Immature natural killer cell (primary cell): ENCODE measurements at regions not wholly inside any gene's neighbourhood (a gene's known extent, or its start where the extent isn't known, plus 50 kb on each side); places are given as distances from the start of the nearest gene placed in this dataset.

Experiments
- DNase-seq, 3 donors: peaks; one replicate each; pipeline ENCODE4 v3.0.0; 2022; ENCODE audit warnings: mixed read lengths in 1 of 3
- H3K27ac Mint-ChIP-seq, 6 donors: one replicate each; pipeline ENCODE4 v1.8.0; 2020; ENCODE audit warnings: mixed read lengths in 6 of 6, mild to moderate bottlenecking in 5 of 6, inconsistent platforms in 4 of 6, moderate library complexity in 3 of 6
- H3K27me3 Mint-ChIP-seq, 3 donors: one replicate each; pipeline ENCODE4 v1.8.0; 2020 to 2021; ENCODE audit warnings: low read depth in 3 of 3, mild to moderate bottlenecking in 3 of 3, mixed read lengths in 3 of 3, moderate library complexity in 3 of 3, inconsistent platforms in 1 of 3
- H3K36me3 Mint-ChIP-seq, 3 donors: one replicate each; pipeline ENCODE4 v1.8.0; 2020; ENCODE audit warnings: mixed read lengths in 3 of 3, inconsistent platforms in 2 of 3, mild to moderate bottlenecking in 2 of 3
- H3K4me1 Mint-ChIP-seq, 2 donors: one replicate each; pipeline ENCODE4 v1.8.0; 2020; ENCODE audit warnings: inconsistent platforms in 2 of 2, mild to moderate bottlenecking in 2 of 2, mixed read lengths in 2 of 2, moderate library complexity in 1 of 2
- H3K4me3 Mint-ChIP-seq, 5 donors: one replicate each; pipeline ENCODE4 v1.8.0; 2020; ENCODE audit warnings: mild to moderate bottlenecking in 5 of 5, mixed read lengths in 5 of 5, inconsistent platforms in 3 of 5, moderate library complexity in 3 of 5
- H3K9me3 Mint-ChIP-seq, 6 donors: one replicate each; pipeline ENCODE4 v1.8.0; 2020; ENCODE audit warnings: mild to moderate bottlenecking in 6 of 6, mixed read lengths in 6 of 6, inconsistent platforms in 4 of 6, moderate library complexity in 3 of 6

DNA sequence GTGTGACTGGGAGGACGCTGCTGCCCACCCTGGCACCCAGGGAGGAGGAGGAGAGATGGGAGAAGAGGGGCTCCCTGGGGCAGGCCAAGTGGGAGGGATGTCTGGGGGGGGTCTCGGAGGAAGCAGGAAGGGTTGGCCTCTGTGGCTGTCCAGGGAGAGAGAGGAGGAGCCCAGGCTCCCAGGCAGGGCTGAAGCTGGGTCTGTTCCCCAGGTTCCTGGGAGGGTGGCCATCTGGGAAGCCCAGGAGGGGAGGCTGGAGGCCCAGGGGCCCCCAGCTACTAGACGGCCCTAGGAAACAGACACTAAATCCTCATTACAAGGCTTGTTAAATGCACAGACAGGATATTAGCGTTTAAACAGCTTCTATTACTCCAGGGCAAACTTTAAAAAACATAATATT lies 139.8 kb downstream of the ENGASE start:
- H3K27me3 Mint-ChIP-seq: peaks cover 3 to 7% (median 3%) of the 10 kb centered on the region in 3 donors
- no peak overlapping the region for H3K4me3 Mint-ChIP-seq
- H3K27ac Mint-ChIP-seq: no peak overlapping the region

DNA sequence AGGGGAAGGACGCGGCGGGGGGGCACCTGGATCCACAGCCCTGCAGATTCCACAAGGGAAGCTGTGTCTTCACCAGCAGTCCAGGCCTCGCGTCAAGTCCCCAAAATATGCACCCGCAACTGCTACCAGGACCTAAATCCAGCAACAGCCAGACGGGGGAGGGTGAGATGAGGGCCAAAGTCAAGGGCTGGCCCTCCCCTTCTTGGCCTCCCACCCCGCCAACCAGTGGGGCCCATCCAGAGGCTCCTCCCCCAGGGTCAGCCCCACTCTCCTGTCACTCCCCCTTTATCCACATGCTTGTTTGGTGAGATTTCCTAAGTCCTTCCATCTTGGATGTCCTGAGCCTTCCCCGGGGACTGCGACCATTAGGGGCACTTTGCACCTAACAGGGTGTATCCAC lies 138.7 kb downstream of the ENGASE start:
- Mint-ChIP-seq H3K4me3 (no peak overlapping the region), H3K4me1 (no peaks in the 10 kb centered on the region), H3K36me3 (no peaks in the 10 kb centered on the region), H3K27me3 (peaks cover 3 to 7% (median 5%) of the 10 kb centered on the region in 3 donors), H3K27ac (no peak overlapping the region), H3K9me3 (no peaks in the 10 kb centered on the region)
- DNase-seq: no peak

More for the DNA sequence above, 139.8 kb downstream of the ENGASE start:
- Mint-ChIP-seq H3K4me1 (no peaks in the 10 kb centered on the region), H3K9me3 (no peaks in the 10 kb centered on the region), H3K36me3 (no peaks in the 10 kb centered on the region)
- DNase-seq: no peak

DNA sequence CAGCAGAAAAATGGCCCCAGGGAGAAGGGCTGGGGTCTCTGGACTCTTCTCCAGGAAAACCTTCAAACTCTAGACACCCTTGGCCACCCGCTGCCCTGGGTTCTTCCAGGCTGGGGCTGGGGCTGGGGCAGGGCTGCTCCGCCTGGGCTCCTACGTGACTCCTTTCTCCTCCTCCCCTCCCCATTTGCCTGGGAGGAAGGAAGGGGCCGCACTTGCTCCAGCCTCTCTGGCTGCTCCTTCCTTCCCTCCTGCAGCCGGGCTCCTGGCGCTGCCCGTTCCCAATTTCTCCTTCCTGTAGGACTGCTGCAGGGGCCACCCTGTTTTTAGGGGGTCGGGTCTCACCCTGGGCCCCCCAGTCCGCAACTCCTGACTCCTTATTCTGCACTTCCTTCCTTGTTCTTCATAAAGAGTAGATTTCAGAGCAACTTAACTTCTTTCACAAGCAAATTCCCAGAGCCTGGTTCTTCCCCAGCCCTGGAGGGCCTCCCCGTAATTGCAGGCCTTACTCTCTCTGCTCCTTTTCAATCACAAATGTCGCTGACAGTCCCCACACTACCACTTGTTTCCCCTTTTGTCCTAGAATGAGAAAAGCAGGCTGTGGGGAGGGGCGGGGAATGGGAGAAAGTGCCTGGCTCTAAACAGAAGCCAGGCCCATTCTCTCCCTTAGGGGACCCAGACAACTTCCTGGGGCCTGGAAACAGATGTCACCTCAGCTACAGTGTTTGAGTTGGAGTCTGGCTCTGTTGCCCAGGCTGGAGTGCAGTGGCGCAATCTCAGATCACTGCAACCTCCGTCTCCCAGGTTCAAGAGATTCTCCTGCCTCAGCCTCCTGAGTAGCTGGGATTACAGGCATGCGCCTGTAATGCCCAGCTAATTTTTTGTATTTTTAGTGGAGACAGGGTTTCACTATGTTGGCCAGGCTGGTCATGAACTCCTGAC lies 137.8 kb downstream of the ENGASE start:
- Mint-ChIP-seq H3K27me3 (peaks cover 1 to 7% (median 5%) of the 10 kb centered on the region in 3 donors), H3K4me3 (no peak overlapping the region), H3K9me3 (no peaks in the 10 kb centered on the region), H3K4me1 (no peaks in the 10 kb centered on the region), H3K27ac (no peak overlapping the region), H3K36me3 (no peaks in the 10 kb centered on the region)
- no peak for DNase-seq

DNA sequence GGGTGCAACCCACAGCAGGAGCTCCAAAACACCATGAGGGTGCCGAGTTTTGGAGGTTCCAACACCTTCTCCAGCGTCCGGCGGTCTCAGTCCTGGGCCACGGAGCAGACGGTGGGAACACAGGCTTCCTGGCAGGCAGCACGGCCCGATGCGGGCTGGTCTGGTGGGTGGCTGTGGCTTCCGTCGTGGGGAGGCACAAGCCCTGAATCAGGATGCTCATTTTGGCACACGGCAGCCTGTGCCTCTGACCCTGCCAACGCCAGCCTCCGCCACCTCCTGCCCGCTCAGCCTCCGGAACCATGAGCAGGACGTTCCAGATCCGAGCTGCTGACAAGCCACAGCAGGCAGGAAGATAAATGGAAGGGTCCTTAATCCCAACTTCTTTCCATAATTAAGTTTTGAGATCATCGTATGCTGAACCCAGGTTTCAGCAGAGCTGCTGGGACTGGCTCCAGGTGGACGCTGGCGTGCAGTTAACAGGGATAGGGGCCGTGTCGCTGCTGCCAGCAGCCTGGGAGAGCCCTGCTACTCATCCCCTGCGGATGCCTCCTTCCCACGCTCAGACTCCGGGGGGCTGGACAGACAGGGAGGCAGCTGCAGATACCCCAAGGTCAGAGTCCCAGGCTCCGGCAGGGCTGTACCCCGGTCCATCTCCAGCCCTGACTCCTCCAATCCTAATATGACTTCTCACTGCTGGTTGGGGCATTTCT lies 136.6 kb downstream of the ENGASE start:
- H3K9me3 Mint-ChIP-seq: no peaks in the 10 kb centered on the region
- no peaks in the 10 kb centered on the region for H3K36me3 Mint-ChIP-seq
- H3K27ac Mint-ChIP-seq: no peak overlapping the region
- no peak for DNase-seq
- H3K27me3 Mint-ChIP-seq: peaks cover 3 to 7% (median 5%) of the 10 kb centered on the region in 3 donors
- H3K4me3 Mint-ChIP-seq: no peak overlapping the region
- no peaks in the 10 kb centered on the region for H3K4me1 Mint-ChIP-seq

DNA sequence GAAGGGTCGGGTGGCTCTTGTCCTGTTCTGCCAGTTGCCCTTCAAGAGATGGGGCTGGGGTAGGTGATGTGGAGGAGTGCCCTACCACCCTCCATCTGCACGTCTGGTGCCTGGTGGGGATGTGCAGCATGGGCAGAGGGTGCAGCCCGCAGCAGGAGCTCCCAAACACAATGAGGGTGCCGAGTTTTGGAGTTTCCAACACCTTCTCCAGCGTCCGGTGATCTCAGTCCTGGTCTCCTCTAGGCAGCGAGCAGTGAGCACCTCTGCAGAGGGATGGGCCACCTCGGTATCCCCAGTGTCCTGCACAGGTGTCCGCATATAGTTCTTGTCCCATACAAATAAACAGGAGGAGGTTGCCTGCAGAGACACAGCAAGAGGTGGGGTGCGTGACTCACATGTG lies 136.0 kb downstream of the ENGASE start:
- H3K4me3 Mint-ChIP-seq: no peak overlapping the region
- H3K36me3 Mint-ChIP-seq: no peaks in the 10 kb centered on the region
- H3K27me3 Mint-ChIP-seq: peaks cover 3 to 7% (median 5%) of the 10 kb centered on the region in 3 donors
- no peak overlapping the region for H3K27ac Mint-ChIP-seq
- H3K9me3 Mint-ChIP-seq: no peaks in the 10 kb centered on the region
- no peak for DNase-seq
- no peaks in the 10 kb centered on the region for H3K4me1 Mint-ChIP-seq

- no peak for DNase-seq
- H3K27ac Mint-ChIP-seq: no peak overlapping the region
- H3K4me1 Mint-ChIP-seq: no peaks in the 10 kb centered on the region
- peaks cover 2 to 3% (median 3%) of the 10 kb centered on the region in 3 donors for H3K27me3 Mint-ChIP-seq
- no peaks in the 10 kb centered on the region for H3K9me3 Mint-ChIP-seq
- no peaks in the 10 kb centered on the region for H3K36me3 Mint-ChIP-seq
- no peak overlapping the region for H3K4me3 Mint-ChIP-seq
Measured at GRCh38 chr17:79207960-79208359, 133.3 kb downstream of the ENGASE start.

GRCh38 chr17:79205688-79206205 lies 131.1 kb downstream of the ENGASE start:
- Mint-ChIP-seq H3K27ac (no peak overlapping the region), H3K4me3 (no peak overlapping the region), H3K27me3 (peaks cover 3 to 5% (median 4%) of the 10 kb centered on the region in 3 donors), H3K36me3 (no peaks in the 10 kb centered on the region), H3K4me1 (no peaks in the 10 kb centered on the region), H3K9me3 (no peaks in the 10 kb centered on the region)
- DNase-seq: no peak

GRCh38 chr17:79204261-79204660 lies 129.6 kb downstream of the ENGASE start:
- H3K27ac Mint-ChIP-seq: no peak overlapping the region
- no peak overlapping the region for H3K4me3 Mint-ChIP-seq
- no peak for DNase-seq
- no peaks in the 10 kb centered on the region for H3K4me1 Mint-ChIP-seq
- H3K36me3 Mint-ChIP-seq: no peaks in the 10 kb centered on the region
- no peaks in the 10 kb centered on the region for H3K9me3 Mint-ChIP-seq
- H3K27me3 Mint-ChIP-seq: peaks cover 3 to 5% (median 4%) of the 10 kb centered on the region in 3 donors

DNA sequence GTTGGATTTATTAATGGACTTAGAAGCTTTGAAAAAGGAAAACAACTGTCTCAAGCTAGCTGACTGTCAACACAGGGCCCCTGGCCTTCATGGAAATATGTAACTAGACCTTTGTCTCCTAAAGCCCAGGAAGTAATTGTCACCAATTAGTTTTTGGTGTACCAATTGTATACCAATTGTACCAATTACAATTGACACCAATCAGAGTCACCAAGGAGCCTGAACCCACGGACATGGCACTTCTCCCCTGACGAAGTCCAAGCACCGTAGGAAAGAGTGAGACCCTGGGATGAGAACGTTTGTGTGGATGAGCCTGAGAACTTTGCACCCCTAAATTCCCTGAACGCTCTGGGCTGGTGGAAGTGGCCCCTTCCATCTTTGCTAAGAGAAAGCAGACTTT lies 129.0 kb downstream of the ENGASE start:
- Mint-ChIP-seq H3K27ac (no peak overlapping the region), H3K27me3 (peaks cover 4 to 6% (median 5%) of the 10 kb centered on the region in 3 donors)

DNA sequence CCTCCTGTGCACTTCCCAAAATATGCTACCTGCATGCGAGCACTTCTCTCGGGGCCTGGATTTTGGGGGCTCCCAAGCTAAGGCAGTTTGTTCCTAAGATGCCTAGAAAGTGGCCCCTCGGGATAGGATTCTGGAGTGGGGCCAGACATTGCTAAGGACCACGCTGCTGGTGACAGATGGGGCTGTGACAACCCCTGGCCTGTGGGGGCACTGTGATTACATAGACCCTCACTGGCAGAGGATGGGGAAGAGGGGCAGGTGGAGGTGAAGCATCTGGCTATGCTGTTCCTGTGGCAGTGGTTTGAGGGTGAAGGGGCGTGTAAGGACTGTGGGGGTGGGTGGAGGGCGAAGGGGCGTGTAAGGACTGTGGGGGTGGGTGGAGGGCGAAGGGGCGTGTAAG lies 128.4 kb downstream of the ENGASE start:
- Mint-ChIP-seq H3K4me3 (no peak overlapping the region), H3K27me3 (peaks cover 2 to 8% (median 5%) of the 10 kb centered on the region in 3 donors), H3K9me3 (no peaks in the 10 kb centered on the region), H3K4me1 (no peaks in the 10 kb centered on the region), H3K36me3 (no peaks in the 10 kb centered on the region), H3K27ac (no peak overlapping the region)
- no peak for DNase-seq

More for the DNA sequence above, 129.0 kb downstream of the ENGASE start:
- Mint-ChIP-seq H3K4me1 (no peaks in the 10 kb centered on the region), H3K9me3 (no peaks in the 10 kb centered on the region), H3K4me3 (no peak overlapping the region), H3K36me3 (no peaks in the 10 kb centered on the region)
- no peak for DNase-seq

DNA sequence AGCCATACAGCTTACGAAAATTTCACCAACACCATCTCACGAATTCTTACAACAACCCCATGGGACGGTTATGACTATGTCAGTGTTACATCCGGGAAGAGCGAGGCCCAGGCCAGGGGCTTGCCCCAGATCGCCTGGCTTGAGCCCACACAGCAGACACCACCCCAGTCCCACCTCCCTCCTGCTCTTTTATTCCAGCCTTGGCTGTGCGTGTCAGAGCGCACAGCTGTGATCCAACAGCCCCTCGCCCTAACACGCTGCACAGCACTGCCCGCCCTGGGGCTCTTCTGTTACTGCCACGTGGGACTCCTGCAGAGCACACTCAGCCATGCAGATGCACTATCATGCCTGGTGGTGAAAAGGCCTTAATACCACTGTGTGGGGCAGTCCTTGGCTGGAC lies 127.9 kb downstream of the ENGASE start:
- H3K9me3 Mint-ChIP-seq: no peaks in the 10 kb centered on the region
- H3K36me3 Mint-ChIP-seq: no peaks in the 10 kb centered on the region
- H3K4me1 Mint-ChIP-seq: no peaks in the 10 kb centered on the region
- H3K27me3 Mint-ChIP-seq: peaks cover 2 to 8% (median 5%) of the 10 kb centered on the region in 3 donors
- no peak overlapping the region for H3K4me3 Mint-ChIP-seq
- DNase-seq: no peak
- H3K27ac Mint-ChIP-seq: no peak overlapping the region

DNA sequence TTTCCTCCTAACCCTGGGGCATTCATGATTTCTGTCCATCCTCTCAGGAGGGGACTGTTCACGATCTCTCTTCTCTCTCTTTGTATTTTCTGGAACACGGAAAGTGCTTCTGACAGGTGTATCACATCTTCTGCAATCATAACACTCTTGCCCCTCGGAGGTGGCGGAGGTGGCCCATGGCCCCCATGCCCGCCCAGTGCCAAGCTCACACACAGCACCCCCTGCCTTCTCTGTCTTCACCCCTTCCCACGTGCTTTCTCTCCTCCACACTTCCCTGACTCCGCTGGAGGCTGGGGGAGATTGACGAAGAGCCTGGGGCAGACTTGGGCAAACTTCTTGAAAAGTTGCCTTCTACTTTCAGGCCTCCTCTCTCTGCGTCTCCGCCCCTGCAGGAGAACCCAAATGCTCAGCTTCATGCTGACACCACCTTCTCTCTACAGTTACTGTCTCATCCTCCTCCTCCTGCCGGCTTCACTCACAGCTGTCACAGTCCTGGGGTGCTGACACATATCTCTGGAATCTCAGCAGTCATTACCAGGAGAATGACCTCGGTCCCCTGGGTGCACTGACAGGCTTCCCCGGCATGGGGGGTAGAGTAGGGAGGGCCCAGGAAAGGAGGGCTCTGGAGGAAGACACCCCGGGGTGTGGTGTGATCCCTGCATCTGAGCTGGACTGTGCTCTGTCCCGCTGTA lies 127.1 kb downstream of the ENGASE start:
- no peaks in the 10 kb centered on the region for H3K36me3 Mint-ChIP-seq
- no peaks in the 10 kb centered on the region for H3K4me1 Mint-ChIP-seq
- no peak overlapping the region for H3K4me3 Mint-ChIP-seq
- DNase-seq: no peak
- H3K27ac Mint-ChIP-seq: no peak overlapping the region
- no peaks in the 10 kb centered on the region for H3K9me3 Mint-ChIP-seq
- peaks cover 2 to 7% (median 5%) of the 10 kb centered on the region in 3 donors for H3K27me3 Mint-ChIP-seq

GRCh38 chr17:79201119-79201518 lies 126.5 kb downstream of the ENGASE start:
- H3K27me3 Mint-ChIP-seq: peaks cover 4 to 5% (median 5%) of the 10 kb centered on the region in 3 donors
- no peaks in the 10 kb centered on the region for H3K9me3 Mint-ChIP-seq
- H3K4me1 Mint-ChIP-seq: no peaks in the 10 kb centered on the region
- no peak for DNase-seq
- no peak overlapping the region for H3K4me3 Mint-ChIP-seq
- H3K36me3 Mint-ChIP-seq: no peaks in the 10 kb centered on the region
- H3K27ac Mint-ChIP-seq: no peak overlapping the region

GRCh38 chr17:79196913-79197312 lies 122.3 kb downstream of the ENGASE start:
- Mint-ChIP-seq H3K4me3 (no peak overlapping the region), H3K4me1 (no peaks in the 10 kb centered on the region), H3K36me3 (no peaks in the 10 kb centered on the region), H3K27me3 (peaks cover 3 to 7% (median 5%) of the 10 kb centered on the region in 3 donors), H3K9me3 (no peaks in the 10 kb centered on the region), H3K27ac (no peak overlapping the region)
- DNase-seq: no peak
